ENCODE measurements at regions not wholly inside any gene's neighbourhood (a gene's known extent, or its start where the extent isn't known, plus 50 kb on each side); places are given as distances from the start of the nearest gene placed in this dataset.

- no peak overlapping the region for H3K27ac ChIP-seq
- intact Hi-C loops (cut with DNase I) = no loop called here
- H3K27me3 ChIP-seq = no peaks in the 10 kb centered on the region
- no peaks in the 10 kb centered on the region for H3K9me3 ChIP-seq
- no peak overlapping the region for H3K4me3 ChIP-seq (replicated peaks in 1 of 3)
- no peak for DNase-seq
- H3K4me1 ChIP-seq = peaks cover 0 to 7% of the 10 kb centered on the region in 2 donors
- no peaks in the 10 kb centered on the region for H3K36me3 ChIP-seq
- 88 to 91% methylated on average over 1 to 2 of the region's 2 CpGs for WGBS, 2 donors
- no peak for TF ChIP-seq POLR2A (IDR thresholded peaks at IDR 0.05)
- TF ChIP-seq CTCF (IDR thresholded peaks at IDR 0.05) = no peak
Measured at GRCh38 chr18:46315161-46315560, 211.0 kb downstream of the HAUS1 start.

DNA sequence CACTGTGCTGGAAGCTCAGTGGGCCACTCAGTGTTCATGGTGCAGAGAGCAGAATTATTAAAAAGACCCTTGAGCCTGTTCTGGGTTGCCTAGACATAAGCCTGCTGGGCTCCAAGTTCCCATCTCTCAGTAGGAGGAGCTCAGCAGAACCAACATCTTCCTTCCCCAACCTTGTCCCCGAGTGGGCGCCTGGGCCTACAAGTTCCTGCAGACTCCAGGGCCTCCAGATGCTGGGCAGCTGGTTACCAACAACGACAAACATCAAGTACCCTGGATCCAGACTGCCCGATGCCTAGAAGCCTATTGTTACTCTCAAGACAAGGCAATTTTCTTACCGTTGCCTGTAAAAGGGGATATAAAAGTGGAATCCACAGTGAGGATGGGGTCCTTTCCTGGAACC, 214.2 kb downstream of the HAUS1 start:
- intact Hi-C loops (cut with DNase I) = no loop called here
- H3K27me3 ChIP-seq = no peaks in the 10 kb centered on the region
- TF ChIP-seq POLR2A (IDR thresholded peaks at IDR 0.05) (no peak), CTCF (IDR thresholded peaks at IDR 0.05) (no peak)
- H3K4me1 ChIP-seq = peaks cover 17 to 18% of the 10 kb centered on the region in 2 donors
- WGBS, 2 donors = 86 to 94% methylated on average over 5 of the region's 5 CpGs
- H3K9me3 ChIP-seq = no peaks in the 10 kb centered on the region
- no peak overlapping the region for H3K27ac ChIP-seq
- no peak overlapping the region for H3K4me3 ChIP-seq (replicated peaks in 1 of 3)
- no peak for DNase-seq
- H3K36me3 ChIP-seq = no peaks in the 10 kb centered on the region

DNA sequence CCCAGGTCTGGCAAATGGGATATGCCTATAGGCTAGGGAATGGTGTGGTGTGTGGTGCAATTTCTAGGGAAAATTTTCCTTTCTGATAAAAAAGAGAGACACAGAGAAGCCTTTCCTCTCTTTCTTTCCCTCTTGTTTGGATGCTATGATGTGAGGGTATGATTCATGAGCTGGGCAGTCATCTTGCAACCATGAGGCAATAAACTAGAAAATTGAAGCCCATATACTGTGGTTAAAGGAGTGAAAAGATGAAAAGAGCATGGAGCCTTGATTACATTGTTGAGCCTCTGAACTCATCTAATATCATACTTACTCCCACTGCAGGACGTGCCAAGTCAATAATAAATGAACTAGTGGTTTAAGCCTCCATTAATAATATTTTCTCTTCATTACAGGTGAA, 215.6 kb downstream of the HAUS1 start:
- no peak overlapping the region for H3K27ac ChIP-seq
- H3K36me3 ChIP-seq = no peaks in the 10 kb centered on the region
- WGBS, 2 donors = 91 to 96% methylated on average over 1 of the region's 1 CpG
- no peak for DNase-seq
- H3K9me3 ChIP-seq = no peaks in the 10 kb centered on the region
- TF ChIP-seq CTCF (IDR thresholded peaks at IDR 0.05) (no peak), POLR2A (IDR thresholded peaks at IDR 0.05) (no peak)
- H3K4me1 ChIP-seq = peaks cover 27 to 29% of the 10 kb centered on the region in 2 donors
- no peak overlapping the region for H3K4me3 ChIP-seq (replicated peaks in 1 of 3)
- intact Hi-C loops (cut with DNase I) = no loop called here
- H3K27me3 ChIP-seq = no peaks in the 10 kb centered on the region

- no peak for DNase-seq
- H3K4me3 ChIP-seq (replicated peaks in 1 of 3) = no peak overlapping the region
- 89 to 91% methylated on average over 4 of the region's 4 CpGs for WGBS, 2 donors
- intact Hi-C loops (cut with DNase I) = no loop called here
- no peaks in the 10 kb centered on the region for H3K27me3 ChIP-seq
- H3K36me3 ChIP-seq = no peaks in the 10 kb centered on the region
- H3K4me1 ChIP-seq = peaks cover 32% of the 10 kb centered on the region in 2 donors
- TF ChIP-seq POLR2A (IDR thresholded peaks at IDR 0.05) (no peak), CTCF (IDR thresholded peaks at IDR 0.05) (no peak)
- no peak overlapping the region for H3K27ac ChIP-seq
- H3K9me3 ChIP-seq = no peaks in the 10 kb centered on the region
Measured at GRCh38 chr18:46320297-46320696, 216.1 kb downstream of the HAUS1 start.

DNA sequence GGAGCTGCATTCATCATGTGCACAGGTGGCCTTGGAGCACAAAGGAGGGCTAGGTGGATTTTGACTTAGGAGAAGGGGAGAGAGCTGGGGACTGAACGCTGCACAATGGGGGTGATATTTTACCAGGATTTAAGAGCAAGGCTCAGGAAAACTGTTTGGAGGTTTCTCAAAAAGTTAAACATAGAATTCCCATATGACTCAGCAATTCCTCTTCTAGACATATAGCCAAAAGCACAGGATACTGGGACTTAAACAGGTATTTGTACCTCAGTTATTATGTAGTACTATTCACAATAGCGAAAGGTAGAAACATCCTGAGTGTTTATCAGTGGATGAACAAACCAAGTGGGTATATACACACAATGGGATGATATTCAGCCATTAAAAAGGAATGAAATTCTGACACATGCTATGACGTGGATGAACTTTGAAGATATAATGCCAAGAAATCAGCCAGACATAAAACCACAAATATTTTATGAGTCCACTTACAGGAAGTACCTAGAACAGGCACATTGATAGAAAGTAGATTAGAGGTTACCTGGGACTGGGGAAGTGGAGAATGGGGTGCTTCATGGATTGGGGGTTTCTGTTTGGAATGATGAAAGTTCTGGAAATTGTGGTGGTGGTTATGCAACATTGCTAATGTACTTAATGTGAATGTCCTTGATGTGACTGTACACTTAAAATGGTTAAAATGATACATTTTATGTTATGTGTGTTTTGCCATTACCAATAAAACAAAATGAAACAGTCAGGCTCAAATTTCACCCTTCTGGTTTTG, 216.9 kb downstream of the HAUS1 start:
- H3K9me3 ChIP-seq = no peaks in the 10 kb centered on the region
- H3K4me1 ChIP-seq = peaks cover 32 to 33% of the 10 kb centered on the region in 2 donors
- intact Hi-C loops (cut with DNase I) = no loop called here
- no peaks in the 10 kb centered on the region for H3K36me3 ChIP-seq
- 89 to 91% methylated on average over 3 of the region's 3 CpGs for WGBS, 2 donors
- no peak for DNase-seq
- no peaks in the 10 kb centered on the region for H3K27me3 ChIP-seq
- no peak for TF ChIP-seq CTCF (IDR thresholded peaks at IDR 0.05)
- no peak for TF ChIP-seq POLR2A (IDR thresholded peaks at IDR 0.05)
- H3K27ac ChIP-seq = no peak overlapping the region
- no peak overlapping the region for H3K4me3 ChIP-seq (replicated peaks in 1 of 3)

All from thyroid gland (tissue), 4 donors.